B cell (primary cell): ENCODE measurements at regions not wholly inside any gene's neighbourhood (a gene's known extent, or its start where the extent isn't known, plus 50 kb on each side); places are given as distances from the start of the nearest gene placed in this dataset.

Source experiments
- CTCF ChIP-seq: fragments of 200-600 bp; IDR thresholded peaks from one replicate; pipeline ENCODE4 v1.8.0; 2022; ENCODE audit warnings: antibody characterized with exemption, mild to moderate bottlenecking
- EZH2 ChIP-seq: IDR thresholded peaks from 2 replicates; pipeline ENCODE4 v1.6.1; 2012; ENCODE audit warnings: borderline replicate concordance, low read depth, mild to moderate bottlenecking, moderate library complexity, low read length; ENCODE audit not compliant: insufficient read depth, poor library complexity, severe bottlenecking

DNA sequence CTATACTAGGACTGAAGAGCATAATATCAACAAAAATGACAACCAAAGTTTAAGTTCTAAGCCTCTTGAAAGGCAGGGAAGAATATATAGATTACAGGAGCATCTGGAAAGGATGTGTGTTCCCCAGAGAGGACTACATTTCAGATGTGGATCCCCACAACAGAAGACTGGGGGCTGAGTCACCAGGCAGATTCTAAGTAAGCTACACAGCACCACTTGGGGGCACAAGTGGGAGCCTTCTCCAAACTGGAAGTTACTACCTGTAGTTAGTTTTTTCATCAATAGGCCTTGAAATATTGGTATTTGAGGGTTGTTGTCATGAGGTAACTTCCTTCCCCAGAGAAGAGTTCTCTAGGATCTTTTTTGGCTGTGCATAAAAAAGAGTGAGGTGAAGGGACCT is 836.1 kb downstream of the NLGN4Y start:
- TF ChIP-seq CTCF (no peak), EZH2 (no peak)
